CD4-positive, alpha-beta T cell (primary cell): ENCODE measurements at regions not wholly inside any gene's neighbourhood (a gene's known extent, or its start where the extent isn't known, plus 50 kb on each side); places are given as distances from the start of the nearest gene placed in this dataset.

Source experiments
- ATAC-seq: fragments of 200-7000 bp; cut with Tn5 transposase; one replicate; pipeline ENCODE4 v1.10.0; 2022; ENCODE audit warnings: mild to moderate bottlenecking; ENCODE audit not compliant: poor library complexity
- CTCF ChIA-PET: fragments of 350-600 bp; sonication (Branson Sonifier 250); formaldehyde crosslinking; loops from one replicate; lab custom pipeline; 2021; ENCODE audit warnings: antibody characterized with exemption, inconsistent platforms; lab: Charles Lee
- POLR2A ChIA-PET: fragments of 350-600 bp; sonication (Branson Sonifier 250); formaldehyde crosslinking; loops from one replicate; lab custom pipeline; 2021; ENCODE audit warnings: antibody characterized with exemption, inconsistent platforms; lab: Charles Lee
- DNase-seq, 14 experiments: peaks; one replicate each; pipeline ENCODE4 v3.0.0-alpha.2; 2013 to 2020; ENCODE audit warnings: mixed read lengths in 2 of 14
- H3K27ac ChIP-seq, 2 donors: one replicate each; pipeline versions ENCODE4 v1.5.1 to v1.7.0; 2013; ENCODE audit warnings: low read length in 2 of 2, low read depth in 1 of 2, mild to moderate bottlenecking in 1 of 2
- H3K27me3 ChIP-seq, 2 experiments: 1 replicate in 1 of 2; 2 replicates in 1 of 2; pipeline versions ENCODE4 v1.6.1 to v1.7.0; 2013; ENCODE audit warnings: low read length in 2 of 2, control low read depth in 1 of 2, mild to moderate bottlenecking in 1 of 2, moderate library complexity in 1 of 2; ENCODE audit not compliant: insufficient read depth in 2 of 2, control insufficient read depth in 1 of 2
- H3K36me3 ChIP-seq: one replicate; pipeline ENCODE4 v1.6.1; 2013; ENCODE audit warnings: low read length, control low read depth; ENCODE audit not compliant: insufficient read depth
- H3K4me1 ChIP-seq: one replicate; pipeline ENCODE4 v1.6.1; 2013; ENCODE audit warnings: low read length, control low read depth; ENCODE audit not compliant: insufficient read depth
- H3K4me3 ChIP-seq: one replicate; pipeline ENCODE4 v1.5.1; 2013; ENCODE audit warnings: mild to moderate bottlenecking, low read length, moderate library complexity
- H3K9me3 ChIP-seq, 2 experiments: 1 replicate in 1 of 2; 2 replicates in 1 of 2; pipeline versions ENCODE4 v1.6.1 to v1.7.0; 2013; ENCODE audit warnings: low read length in 2 of 2, mild to moderate bottlenecking in 2 of 2, control low read depth in 1 of 2, moderate library complexity in 1 of 2; ENCODE audit not compliant: control insufficient read depth in 1 of 2, insufficient read depth in 1 of 2
- H3K27ac Mint-ChIP-seq: one replicate; pipeline ENCODE4 v1.8.0; 2020; ENCODE audit warnings: mixed read lengths
- H3K27me3 Mint-ChIP-seq: one replicate; pipeline ENCODE4 v1.8.0; 2021; ENCODE audit warnings: mixed read lengths
- H3K36me3 Mint-ChIP-seq: one replicate; pipeline ENCODE4 v1.8.0; 2021; ENCODE audit warnings: low read depth, mixed read lengths
- H3K4me1 Mint-ChIP-seq: one replicate; pipeline ENCODE4 v1.8.0; 2021; ENCODE audit warnings: low read depth, mixed read lengths
- H3K4me3 Mint-ChIP-seq: one replicate; pipeline ENCODE4 v1.8.0; 2020; ENCODE audit warnings: mild to moderate bottlenecking, mixed read lengths
- H3K9me3 Mint-ChIP-seq: one replicate; pipeline ENCODE4 v1.8.0; 2020; ENCODE audit warnings: mixed read lengths
- intact Hi-C, 2 experiments: fragments of 100-400 bp; cut with DNase I in 1 of 2; cut with micrococcal nuclease in 1 of 2; formaldehyde crosslinking; loops; one replicate each; pipeline versions ENCODE4 v1.15.1 to v1.9.0; 2023 to 2025; cut with DNase I, micrococcal nuclease
- TF ChIP-seq, protein P1 (sequence below): fragments of 200-600 bp; IDR thresholded peaks from one replicate; pipeline ENCODE4 v1.8.0; 2022; ENCODE audit warnings: antibody characterized with exemption, mild to moderate bottlenecking

DNA sequence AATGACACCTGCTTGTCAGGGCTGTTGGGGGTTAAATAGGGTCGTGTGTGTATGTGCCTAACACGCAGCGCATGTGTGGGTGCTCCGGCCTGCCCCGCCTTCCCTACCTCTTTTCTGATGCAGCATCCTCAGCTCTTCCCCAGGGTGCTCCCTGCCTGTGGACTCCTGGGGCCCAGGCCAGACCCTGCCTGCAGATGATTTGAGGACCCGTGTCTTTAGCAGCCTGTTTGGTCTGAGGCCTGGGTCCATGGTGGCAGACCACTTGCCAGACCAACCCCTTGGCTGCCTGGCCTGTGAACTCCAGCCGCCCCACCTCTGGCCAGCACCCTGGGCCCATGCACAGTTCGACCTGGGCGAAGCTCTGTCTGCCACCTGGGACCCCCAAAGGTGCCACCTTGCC, 57.0 kb upstream of the SIM2 start:
- no peak for ATAC-seq

DNA sequence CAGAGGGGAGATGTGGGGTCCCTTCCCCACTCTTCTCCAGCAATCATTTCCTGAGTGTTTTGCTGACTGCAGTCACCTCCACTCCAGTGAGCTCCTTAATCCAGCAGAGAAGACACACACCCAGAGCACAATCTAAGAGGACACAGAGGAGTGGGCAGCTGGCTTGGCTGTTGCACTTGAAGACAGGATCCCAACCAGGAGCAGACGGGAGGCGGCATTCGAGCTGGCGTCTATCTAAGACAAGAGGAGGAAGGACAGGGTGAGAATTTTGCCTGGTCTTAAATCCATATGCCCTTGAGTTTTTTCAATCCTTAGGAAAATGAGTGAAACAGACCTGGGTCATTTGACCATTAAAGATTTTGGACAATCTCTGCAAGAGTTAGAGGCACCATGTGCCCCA, 56.1 kb upstream of the SIM2 start:
- no peak overlapping the region for H3K27ac Mint-ChIP-seq
- H3K27me3 Mint-ChIP-seq: peaks cover 5% of the 10 kb centered on the region
- no peak overlapping the region for H3K4me3 Mint-ChIP-seq
- peaks cover 11% of the 10 kb centered on the region for H3K4me1 Mint-ChIP-seq
- TF ChIP-seq, protein P1, sequence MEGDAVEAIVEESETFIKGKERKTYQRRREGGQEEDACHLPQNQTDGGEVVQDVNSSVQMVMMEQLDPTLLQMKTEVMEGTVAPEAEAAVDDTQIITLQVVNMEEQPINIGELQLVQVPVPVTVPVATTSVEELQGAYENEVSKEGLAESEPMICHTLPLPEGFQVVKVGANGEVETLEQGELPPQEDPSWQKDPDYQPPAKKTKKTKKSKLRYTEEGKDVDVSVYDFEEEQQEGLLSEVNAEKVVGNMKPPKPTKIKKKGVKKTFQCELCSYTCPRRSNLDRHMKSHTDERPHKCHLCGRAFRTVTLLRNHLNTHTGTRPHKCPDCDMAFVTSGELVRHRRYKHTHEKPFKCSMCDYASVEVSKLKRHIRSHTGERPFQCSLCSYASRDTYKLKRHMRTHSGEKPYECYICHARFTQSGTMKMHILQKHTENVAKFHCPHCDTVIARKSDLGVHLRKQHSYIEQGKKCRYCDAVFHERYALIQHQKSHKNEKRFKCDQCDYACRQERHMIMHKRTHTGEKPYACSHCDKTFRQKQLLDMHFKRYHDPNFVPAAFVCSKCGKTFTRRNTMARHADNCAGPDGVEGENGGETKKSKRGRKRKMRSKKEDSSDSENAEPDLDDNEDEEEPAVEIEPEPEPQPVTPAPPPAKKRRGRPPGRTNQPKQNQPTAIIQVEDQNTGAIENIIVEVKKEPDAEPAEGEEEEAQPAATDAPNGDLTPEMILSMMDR: no peak
- no peak for ATAC-seq
- ChIA-PET POLR2A (no interaction called here), CTCF (no interaction called here)
- peaks cover 4% of the 10 kb centered on the region for H3K9me3 Mint-ChIP-seq
- Histone ChIP-seq H3K36me3 (no peaks in the 10 kb centered on the region), H3K4me1 (no peaks in the 10 kb centered on the region), H3K27ac (no peak overlapping the region), H3K27me3 (peaks cover 5% of the 10 kb centered on the region in 2 experiments), H3K9me3 (peaks cover 0 to 5% of the 10 kb centered on the region in 2 experiments), H3K4me3 (no peak overlapping the region)
- intact Hi-C loops: no loop called here
- DNase-seq: no peak
- no peaks in the 10 kb centered on the region for H3K36me3 Mint-ChIP-seq

More for the DNA sequence above, 57.0 kb upstream of the SIM2 start:
- Histone ChIP-seq H3K4me1 (no peaks in the 10 kb centered on the region), H3K36me3 (no peaks in the 10 kb centered on the region), H3K9me3 (peaks cover under 1 to 5% of the 10 kb centered on the region in 2 experiments), H3K27me3 (peaks cover 0 to 5% of the 10 kb centered on the region in 2 experiments), H3K27ac (no peak overlapping the region), H3K4me3 (no peak overlapping the region)
- no peak overlapping the region for H3K27ac Mint-ChIP-seq
- no peak for DNase-seq
- H3K36me3 Mint-ChIP-seq: no peaks in the 10 kb centered on the region
- peaks cover 11% of the 10 kb centered on the region for H3K4me1 Mint-ChIP-seq
- POLR2A ChIA-PET: no interaction called here
- H3K27me3 Mint-ChIP-seq: peaks cover 5% of the 10 kb centered on the region
- peaks cover 9% of the 10 kb centered on the region for H3K9me3 Mint-ChIP-seq
- TF ChIP-seq, protein P1: no peak
- CTCF ChIA-PET: no interaction called here
- H3K4me3 Mint-ChIP-seq: no peak overlapping the region
- intact Hi-C loops: no loop called here

DNA sequence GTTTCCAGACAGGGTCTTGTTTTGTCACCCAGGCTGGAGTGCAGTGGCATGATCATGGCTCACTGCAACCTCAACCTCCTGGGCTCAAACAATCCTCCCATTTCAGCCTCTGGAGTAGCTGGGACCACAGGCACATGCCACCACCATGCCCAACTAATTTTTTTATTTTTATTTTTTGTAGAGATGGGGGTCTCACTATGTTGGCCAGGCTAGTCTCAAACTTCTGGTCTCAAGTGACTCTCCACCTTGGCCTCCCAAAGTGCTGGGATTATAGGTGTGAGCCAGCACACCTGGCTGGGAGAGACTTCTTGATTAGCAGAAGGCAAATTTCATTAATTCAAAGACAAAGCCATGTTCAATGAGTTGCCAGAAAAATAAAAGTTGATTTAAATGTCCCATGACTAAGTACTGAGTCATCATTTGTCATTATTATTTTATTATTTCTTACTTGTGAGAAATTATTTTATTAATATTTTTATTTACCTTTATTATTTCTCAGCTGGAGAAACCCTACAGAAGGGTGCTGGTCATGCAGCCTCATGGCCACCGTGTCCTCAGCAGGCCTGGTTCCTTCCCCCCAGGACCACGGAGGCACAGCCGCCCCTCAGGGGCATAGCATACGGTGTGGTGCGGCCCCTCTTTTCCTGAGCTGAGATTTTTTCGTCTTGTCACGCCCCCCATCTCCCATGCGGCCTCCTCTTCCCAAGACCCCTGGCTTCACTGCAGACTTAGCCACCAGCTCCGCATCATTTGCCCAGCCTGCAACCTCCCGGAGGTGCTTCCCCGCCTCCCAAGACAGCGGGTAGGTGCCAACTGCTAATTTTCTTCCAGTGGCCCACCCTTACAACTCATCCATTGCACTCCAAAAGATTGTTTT, 55.3 kb upstream of the SIM2 start:
- Mint-ChIP-seq H3K9me3 (peaks cover 4% of the 10 kb centered on the region), H3K27ac (no peak overlapping the region), H3K4me1 (peaks cover 11% of the 10 kb centered on the region), H3K4me3 (no peak overlapping the region), H3K27me3 (peaks cover 5% of the 10 kb centered on the region), H3K36me3 (no peaks in the 10 kb centered on the region)
- DNase-seq (no peak), ATAC-seq (no peak)
- TF ChIP-seq, protein P1: no peak
- Histone ChIP-seq H3K4me1 (no peaks in the 10 kb centered on the region), H3K36me3 (no peaks in the 10 kb centered on the region), H3K9me3 (peaks cover 0 to 5% of the 10 kb centered on the region in 2 experiments), H3K4me3 (no peak overlapping the region), H3K27me3 (peaks cover 5 to 8% of the 10 kb centered on the region in 2 experiments), H3K27ac (no peak overlapping the region)
- intact Hi-C loops: no loop called here
- POLR2A ChIA-PET: no interaction called here
- CTCF ChIA-PET: no interaction called here
